AG09319 (cell line): ENCODE measurements at regions not wholly inside any gene's neighbourhood (a gene's known extent, or its start where the extent isn't known, plus 50 kb on each side); places are given as distances from the start of the nearest gene placed in this dataset.

Source experiments
- DNase-seq: peaks from one replicate; pipeline ENCODE4 v3.0.0-alpha.2; 2010; ENCODE audit warnings: low read depth; ENCODE audit errors: extremely low read depth
- CTCF ChIP-seq: IDR thresholded peaks from 2 replicates; pipeline ENCODE4 v1.5.1; 2011; ENCODE audit warnings: low read depth, mild to moderate bottlenecking, inconsistent platforms, low read length, moderate library complexity

GRCh38 chr2:101549371-101549770 is 74.5 kb upstream of the RFX8 start:
- no peak for TF ChIP-seq CTCF
- no peak for DNase-seq

- DNase-seq, result no peak
- no peak; the same call in 1 of the 2 replicates for TF ChIP-seq CTCF
Measured at GRCh38 chr2:101546376-101547058, 71.6 kb upstream of the RFX8 start.

GRCh38 chr2:101545950-101546349 is 71.0 kb upstream of the RFX8 start:
- no peak for DNase-seq
- no peak for TF ChIP-seq CTCF

GRCh38 chr2:101540518-101540917 is 65.6 kb upstream of the RFX8 start:
- peak; percentile 93 for DNase-seq
- no peak for TF ChIP-seq CTCF

- DNase-seq, result no peak
- TF ChIP-seq CTCF, result no peak
Measured at GRCh38 chr2:101538076-101538475, 63.2 kb upstream of the RFX8 start.

DNA sequence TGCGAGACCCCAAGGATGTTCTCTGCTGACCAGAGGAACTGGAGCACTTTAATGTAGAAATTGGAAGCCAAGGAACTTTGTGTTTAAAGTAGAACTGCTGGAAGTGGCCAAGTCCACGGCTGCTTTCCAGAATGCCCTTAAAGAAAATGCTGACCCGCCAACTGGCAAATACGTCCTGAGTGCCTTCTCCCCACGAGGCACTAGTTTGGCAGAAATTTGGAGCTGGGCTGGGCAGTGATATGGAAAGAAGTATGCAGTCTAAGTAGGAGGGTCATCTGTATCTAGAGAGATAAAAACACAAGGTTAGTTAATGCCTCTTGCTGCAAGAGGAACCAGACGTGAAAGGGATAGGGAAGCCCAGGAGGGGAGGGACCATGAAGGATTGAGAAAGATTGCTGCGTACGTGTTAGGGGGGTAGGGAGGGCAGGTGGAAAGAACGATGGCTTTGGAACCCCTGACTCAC is 59.3 kb upstream of the RFX8 start:
- no peak for TF ChIP-seq CTCF
- no peak for DNase-seq

DNA sequence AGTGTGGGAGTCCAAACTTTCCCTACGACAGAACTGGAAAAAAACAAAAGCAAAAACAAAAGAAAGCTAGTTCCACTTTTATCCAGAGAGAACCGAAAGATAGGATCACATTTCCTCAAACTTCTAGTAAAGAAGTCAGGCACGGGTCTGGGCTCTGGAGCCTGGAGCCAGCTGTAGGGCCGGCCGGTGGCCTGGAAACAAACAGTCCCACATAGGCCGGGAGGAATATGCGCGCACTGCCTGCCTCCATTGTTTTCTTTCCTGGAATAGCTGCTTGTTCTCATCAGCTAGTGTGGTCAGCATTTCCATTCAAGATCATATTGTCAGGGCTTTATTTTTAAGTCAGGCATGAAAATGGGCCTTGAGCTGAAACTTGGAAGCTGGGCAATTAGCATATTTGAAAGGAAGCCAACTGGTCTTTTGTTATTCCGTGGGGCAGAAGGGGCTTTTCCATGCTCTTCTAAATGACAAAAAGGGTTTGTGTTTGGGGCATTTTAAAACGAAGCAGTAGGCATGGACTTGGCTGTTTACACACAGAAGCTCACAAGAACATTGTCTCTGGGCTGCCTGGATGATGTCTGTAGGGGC is 58.7 kb upstream of the RFX8 start:
- no peak for DNase-seq

More for the DNA sequence above, 58.7 kb upstream of the RFX8 start:
- TF ChIP-seq CTCF, result no peak
